NK-92 treated with Interleukin-12 subunit alpha and Interleukin-12 subunit beta, amount 100 ng/mL, for 24 hours (cell line): ENCODE measurements at regions not wholly inside any gene's neighbourhood (a gene's known extent, or its start where the extent isn't known, plus 50 kb on each side); places are given as distances from the start of the nearest gene placed in this dataset.
"Not testable (repeated sequence)": the region's sequence is repeated elsewhere in the genome, so short reads cannot be mapped to it uniquely, and the experiment has no call there.

Experiments used
- DNase-seq: peaks from one replicate; lab custom pipeline; 2025; lab: John Stamatoyannopoulos, UW

DNA sequence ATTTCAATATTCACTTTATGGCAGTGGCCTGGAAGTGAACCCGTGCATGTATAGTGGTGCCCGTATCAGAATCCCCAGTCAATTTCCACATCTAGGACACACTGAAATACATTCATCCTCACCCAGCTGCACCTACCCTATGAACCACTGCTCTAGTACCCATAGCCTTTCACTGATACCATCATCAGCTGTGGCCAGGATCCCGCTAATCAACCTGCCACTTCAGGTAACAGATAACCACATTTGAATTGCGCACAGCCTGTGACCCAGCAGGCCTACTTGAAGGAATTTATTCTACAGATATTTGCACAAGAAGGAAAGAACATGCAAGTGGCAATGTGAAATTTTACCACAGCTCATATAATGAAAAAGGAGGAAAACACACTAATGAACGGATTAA, 161.0 kb upstream of the CCDC54 start:
- DNase-seq, result no peak

DNA sequence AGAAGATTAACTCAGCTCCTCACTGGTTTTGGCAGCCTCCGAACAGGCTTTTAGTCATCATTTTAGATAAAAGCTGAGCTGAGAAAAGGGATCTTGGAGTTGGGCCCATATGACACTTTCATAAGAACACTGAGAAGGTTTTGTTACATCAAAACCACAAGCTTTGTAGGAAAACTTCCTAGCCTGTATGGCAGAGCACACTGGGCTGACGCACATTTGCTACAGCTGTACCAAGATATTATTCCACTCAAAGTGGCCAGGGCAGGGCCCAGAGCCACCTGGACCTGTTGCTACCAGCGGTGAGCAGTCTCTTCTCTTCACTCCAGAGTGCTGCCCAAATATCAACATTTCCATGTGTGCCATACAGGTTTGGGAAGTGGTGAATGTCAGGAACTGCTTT, 160.5 kb upstream of the CCDC54 start:
- no peak for DNase-seq

DNA sequence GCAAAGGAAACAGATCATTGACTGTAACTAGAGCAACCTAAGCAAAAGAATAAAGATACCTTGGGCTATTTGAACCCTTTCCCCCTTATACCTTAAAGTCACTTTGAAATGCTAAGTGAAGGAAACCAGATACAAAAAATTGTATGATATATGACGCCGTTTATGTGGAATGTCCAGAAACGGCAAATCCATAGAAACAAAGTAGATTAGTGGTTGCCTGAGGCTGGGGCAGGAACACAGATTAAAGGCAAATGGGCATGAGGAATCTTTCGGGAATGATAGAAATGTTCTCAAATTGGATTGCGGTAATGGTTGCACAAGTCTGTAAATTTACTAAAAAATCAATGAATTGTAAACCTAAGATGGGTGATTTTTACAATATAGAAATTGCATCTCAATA, 160.1 kb upstream of the CCDC54 start:
- DNase-seq, result no peak

DNA sequence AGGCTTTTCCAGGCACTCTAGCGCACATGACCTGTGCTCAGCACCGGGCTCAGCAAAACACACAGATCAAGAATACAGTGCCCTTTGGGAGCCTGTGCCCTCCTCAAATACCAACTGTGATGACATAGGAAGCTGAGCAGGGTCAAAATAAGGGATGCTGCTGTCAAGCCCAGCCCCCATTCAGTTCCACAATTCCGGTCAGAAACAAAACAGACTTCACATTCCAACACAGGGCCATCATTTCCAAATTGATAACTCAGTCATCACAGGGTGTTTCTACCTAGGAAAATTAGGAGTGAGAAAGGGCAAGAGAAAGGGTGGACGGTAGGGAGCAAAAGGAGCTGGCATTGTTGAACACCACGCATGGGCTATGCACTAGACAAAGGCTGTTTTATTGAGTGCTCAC, 158.4 kb upstream of the CCDC54 start:
- no peak for DNase-seq

DNA sequence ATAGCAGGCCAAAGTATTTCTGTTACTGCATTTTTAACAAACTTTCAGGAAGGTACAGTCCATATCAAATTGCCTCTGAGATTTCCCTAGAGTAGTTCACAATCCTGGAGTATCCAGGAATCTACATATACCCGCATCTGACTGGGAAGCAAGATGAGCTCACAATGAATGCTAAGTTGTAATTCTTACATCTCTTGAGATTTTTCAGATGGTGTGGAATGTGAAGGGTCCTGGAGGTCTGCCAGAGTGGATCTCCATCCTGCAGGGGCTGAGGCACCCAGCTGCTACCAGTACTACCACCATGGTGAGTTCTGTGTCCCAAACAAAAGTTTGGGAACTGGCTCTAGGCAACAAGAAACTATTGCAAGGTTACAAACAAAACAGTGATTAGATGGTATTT, 156.7 kb upstream of the CCDC54 start:
- DNase-seq, result no peak

DNA sequence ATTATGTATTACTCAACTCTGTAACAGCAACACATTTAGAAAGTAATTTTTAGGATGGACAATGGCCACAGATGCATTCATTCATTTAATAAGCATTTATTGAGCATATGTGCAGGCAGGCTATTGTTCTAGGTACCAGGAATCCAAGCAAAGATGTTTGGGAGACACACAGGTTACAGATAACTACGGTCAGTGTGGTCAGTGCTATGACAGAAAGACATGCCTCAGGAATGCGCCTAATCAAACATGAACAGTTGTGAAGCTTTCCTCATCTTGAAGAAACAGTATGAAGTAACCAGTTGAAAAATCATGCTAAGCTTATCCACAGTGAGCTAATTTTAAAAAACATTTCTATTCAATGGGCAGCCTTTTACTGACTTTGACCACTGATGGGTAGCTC, 155.4 kb upstream of the CCDC54 start:
- no peak for DNase-seq

DNA sequence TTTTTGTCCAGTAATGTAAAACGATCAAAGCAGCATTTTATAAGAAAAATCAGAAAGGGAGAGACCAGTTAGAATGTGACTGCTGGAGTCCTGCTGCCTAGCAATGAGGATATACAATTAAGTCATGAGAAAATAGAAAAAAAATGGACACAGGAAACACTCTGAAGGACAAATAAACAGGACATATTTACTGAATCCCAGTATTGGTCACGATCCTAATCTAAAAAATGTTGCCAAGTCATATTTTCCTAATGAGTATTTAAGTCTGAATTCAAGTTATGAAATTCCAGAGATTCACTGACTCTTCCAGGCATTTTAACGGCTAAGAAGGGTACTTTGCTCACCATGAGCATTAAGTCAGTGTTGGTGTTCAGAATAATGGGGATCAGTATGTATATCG, 154.3 kb upstream of the CCDC54 start:
- DNase-seq, result no peak

DNA sequence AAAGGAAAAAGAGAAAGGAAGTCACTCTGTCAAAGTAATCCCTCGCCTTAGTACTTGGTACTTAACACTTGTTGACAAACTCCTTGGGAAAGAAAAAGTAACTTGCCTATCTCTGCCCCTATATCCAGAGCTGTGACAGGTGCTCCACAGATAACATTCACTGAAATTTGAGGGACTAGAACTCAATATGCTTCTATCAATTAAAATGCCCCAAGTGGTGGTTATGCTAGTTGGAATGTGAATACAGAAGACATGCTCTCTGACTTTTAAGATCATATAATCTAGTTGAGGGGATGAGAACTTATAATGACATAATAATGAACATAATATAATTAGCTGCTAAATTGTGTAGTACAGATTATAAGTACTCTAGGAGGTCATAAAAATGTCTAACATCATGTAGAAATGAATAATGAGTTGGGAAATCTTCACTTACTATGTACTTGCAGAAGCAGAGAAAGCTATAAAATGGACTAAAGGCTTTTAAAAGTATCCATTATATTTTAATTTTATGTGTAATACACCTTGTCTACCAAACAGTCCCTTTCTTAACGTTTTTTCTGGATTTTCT, 153.1 kb upstream of the CCDC54 start:
- no peak for DNase-seq

DNA sequence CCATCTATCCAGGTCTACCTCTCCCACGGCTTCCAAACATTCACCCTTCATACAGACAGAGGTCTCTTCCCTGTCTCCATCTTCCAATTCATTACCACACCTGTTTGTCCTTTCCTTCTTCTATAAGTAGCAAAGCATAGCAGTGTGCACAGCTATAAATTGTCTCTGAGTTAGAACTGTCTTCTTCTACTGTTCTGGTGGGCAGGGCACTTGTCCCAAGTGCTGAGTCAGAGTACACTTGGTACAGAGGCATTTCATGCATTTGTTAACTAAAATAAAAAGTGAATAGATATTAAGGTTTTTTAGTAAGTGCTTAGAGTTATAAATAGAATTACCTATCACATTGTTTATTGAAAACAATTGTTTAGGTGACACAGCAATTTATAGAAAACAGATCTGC, 150.1 kb upstream of the CCDC54 start:
- no peak for DNase-seq

DNA sequence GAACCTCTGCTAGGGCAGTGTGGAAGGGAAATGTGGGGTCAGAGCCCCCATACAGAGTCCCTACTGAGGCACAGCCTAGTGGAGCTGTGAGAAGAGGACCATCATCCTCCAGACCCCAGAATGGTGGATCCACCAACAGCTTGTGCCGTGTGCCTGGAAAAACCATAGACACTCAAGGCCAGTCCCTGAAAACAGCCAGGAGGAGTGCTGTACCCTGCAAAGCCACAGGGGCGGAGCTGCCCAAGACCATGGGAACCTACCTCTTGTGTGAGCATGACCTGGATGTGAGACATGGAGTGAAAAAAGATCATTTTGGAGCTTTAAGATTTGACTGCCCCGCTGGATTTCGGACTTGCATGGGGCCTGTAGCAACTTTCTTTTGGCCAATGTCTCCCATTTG, 143.4 kb upstream of the CCDC54 start:
- DNase-seq, result not testable (repeated sequence)

DNA sequence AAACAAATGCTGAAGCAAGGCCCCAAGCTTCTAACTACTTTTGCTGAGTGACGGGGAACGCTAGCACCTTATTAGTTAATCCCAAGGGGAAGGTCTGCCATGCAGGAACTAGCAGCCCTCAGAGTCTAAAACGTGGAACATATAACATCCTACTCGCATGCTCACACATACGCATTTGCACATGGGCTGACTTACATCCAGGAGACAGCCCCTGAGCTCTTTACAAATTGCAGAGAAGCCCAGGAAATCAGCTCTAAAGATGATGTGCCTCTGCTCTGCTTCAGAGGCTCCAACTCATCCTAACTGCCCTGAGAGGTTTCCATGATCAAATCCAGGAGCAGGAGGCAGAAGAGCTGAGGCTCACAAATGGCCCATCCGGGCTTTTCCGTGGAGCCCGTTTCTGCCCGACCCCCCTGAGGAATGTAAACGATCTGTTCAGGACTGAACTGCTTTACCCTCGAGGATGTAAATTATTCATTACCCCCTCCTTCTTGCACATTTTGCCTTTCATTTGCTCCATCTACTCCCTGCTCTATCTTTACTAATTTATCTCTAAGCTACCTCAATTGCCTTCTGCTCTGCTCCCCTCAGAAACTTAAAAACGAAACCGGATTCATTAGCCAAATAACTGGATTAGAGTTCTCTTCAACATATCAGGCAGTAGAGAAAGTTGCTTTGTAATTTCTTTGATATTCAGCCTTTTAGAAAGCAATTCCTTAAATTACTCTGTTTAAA, 141.9 kb upstream of the CCDC54 start:
- DNase-seq, result no peak

DNA sequence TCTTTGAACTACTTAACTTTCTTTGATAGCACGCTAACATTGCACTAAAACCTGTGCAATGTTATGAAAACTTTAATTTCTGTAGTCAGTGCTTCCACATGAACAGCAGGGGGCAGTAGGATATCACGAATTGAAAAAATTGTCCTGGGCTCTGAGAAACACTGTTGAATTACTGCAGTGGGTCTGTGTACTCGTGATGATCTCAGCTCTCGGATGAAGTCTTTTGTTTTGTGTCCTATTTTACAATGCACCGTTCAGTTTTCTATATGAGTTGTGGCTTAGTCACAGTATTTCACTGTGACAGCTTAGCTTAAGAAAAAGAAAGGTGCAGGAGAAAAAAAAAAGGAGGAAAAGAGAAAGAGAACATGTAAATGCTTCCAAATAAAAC, 141.3 kb upstream of the CCDC54 start:
- DNase-seq, result no peak

DNA sequence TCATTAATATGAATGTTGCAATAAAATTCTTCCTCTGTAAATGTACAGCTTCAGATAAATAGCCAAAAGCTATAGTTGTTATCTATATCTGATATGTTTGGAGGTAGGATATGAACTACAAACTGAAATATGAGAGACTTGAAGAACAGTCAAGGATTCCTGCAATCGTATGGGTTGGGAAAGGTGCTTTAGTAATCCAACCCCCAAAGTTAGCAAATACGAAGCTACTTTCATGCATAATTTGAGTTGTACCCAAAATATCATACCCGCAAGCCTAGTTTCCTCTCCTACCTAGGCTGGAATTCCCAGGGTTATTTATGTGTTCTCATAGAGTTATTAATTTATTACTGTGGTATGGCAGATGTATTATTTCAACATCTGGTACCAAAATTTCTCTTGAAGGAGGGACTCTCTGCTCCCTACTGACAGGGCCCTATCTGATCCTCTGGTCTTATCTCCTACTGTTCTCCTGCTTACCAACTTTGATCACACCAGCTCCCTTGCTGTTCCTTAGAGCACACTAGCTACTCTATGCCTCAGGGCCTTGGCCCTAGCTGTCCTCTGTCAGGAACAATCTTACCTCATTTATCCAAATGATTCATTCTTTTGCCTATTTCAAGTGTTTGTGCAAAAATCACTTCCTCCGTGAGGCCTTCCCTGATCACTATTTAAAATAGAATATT, 140.4 kb upstream of the CCDC54 start:
- no peak for DNase-seq

DNA sequence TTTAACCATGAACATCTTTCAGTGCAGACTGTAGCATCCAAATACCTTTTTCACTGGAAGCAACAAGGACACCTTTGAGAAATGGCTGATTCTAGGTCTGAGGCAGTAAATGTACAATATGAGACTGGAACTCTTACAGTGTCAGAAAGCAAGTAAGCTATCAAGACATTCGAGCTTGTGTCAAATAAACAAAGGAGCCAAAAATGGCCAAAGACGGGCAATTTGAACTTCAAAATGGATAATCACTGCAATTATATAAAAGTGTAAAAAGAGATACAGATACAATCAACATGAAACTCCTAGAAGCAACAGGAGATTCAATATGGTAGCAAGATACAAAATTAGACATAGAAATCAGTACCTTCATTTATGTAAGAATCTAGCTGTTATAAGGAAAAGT, 138.5 kb upstream of the CCDC54 start:
- DNase-seq, result no peak

DNA sequence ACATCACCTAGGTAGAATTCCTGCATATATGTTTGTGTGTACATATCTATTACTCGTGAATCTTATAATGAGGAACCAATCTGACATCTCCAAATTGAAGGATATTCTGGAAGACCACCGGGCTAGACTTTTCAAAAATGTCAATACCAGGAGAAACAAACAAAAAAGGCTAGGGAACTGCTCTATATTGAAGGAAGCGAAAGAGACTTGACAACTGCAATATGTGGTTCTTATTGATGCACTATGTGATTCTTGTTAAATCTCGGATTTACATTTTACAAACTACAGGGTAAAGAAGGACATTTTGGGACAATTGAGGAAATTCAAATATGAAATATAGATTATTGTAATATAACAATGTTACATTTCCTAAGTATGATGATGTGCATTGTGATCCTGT, 137.5 kb upstream of the CCDC54 start:
- DNase-seq, result no peak

DNA sequence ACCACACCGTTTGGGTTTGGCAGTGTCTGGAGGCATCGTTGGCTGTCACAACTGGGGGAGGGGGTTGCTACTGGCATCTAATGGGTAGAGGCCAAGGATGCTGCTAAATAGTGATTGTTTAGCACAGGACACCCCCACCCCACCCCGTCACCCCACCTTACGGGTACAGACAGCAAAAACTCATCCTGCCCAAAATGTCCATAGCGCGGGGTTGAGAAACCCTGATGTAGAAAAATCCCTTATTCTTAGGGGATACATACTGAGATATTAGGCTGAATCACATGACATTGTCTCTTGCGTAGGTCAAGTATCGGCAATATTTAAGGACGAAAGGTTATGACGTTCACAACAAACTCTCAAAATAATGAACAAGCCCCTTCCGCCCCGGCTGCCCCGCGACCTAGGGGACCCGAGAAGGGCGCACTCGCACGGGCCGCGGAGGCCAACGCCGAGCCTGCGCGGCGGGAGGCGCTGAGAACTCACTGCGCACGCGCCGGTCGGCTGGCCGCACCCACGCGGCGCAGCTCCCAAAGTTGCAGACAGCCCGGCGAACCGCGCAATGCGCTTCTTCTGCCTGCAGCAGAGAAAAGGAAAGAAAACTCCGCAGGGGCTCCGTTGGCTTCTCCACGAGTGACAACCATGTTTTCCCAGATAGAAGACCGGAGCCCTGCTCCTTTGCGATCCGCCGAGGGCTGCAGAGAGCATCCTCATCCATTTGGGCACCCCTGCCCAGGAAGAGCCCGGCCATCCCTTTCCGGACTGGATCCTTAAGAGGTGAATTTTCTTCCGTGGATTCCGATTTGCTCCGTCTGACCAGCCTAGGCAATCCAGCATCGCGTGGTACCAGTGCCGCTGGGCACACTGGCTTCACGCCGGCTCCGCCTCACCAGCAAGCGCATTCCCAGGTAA, 136.8 kb upstream of the CCDC54 start:
- peak; percentile 74 for DNase-seq

DNA sequence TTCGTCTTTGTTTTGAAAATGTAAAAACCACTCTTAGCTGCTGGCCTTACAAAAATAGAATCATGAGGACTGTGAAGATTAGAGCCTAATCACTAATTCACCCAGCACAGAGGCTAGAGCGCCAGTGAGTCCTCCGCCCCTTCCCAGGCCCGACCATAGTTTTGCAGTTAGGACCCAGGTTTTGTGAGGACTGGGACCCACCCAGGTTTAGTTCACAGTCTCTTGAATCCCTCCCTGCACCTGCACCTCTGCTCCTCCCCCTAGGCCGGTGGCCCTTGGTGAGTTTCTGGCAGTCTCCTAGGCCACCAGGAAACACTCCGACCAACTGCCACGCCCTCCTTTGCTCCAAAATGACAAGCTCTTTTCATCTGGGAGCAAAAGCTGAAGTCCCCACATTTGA, 136.0 kb upstream of the CCDC54 start:
- DNase-seq, result peak; percentile 8

DNA sequence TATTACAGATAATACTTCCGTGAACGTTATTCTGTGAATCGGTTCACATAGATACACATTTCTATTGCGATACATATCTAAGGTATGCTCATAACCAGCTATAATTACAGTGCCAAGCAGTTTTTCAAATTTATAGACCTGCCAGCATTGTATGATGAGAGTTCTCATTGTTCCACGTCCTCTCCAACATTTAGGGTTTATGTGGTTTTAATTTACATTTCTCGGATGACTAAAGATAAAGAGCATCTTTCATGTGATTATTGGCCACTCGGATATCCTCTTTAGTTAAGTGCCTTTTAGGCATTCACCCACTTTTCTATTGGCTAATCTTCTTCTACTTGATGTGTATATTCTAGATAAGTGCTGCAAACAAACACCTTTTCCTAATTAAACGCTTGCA, 134.7 kb upstream of the CCDC54 start:
- DNase-seq, result no peak

DNA sequence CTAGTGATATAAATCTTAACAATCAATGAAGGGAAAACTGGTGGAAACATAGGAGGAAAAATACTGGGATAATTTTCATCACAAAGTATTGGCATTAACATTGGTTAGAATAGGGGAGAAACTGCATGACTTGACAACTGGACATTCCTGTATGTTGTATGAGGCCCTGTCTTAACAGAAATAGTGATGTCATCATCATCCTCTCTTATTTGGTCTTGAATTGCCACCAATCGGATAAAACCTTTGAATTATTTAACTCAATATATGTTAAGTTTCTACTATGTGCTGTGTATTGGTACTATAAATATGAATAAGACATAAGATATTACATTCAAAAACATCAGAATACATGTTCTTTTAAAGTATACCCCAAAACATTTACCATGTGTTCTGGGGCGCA, 130.1 kb upstream of the CCDC54 start:
- DNase-seq, result no peak

DNA sequence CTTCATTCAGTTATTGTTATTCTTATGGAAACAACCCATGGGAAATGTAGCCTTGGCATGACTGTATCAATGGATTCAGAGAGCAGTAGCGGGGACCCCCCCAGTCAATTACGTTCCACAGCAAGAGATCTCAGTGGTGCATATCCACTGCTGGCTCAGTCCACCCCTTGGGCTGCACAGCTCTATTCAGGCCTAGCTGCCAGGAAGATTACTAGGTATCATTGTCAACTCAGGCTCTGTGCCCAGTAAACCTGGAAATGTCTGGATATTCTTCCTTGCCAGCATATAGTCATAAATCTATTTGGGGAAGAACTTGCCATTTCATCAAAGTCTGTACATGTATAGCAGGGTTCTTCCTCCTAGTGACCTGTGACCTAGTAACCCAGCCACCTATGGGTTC, 128.1 kb upstream of the CCDC54 start:
- no peak for DNase-seq

DNA sequence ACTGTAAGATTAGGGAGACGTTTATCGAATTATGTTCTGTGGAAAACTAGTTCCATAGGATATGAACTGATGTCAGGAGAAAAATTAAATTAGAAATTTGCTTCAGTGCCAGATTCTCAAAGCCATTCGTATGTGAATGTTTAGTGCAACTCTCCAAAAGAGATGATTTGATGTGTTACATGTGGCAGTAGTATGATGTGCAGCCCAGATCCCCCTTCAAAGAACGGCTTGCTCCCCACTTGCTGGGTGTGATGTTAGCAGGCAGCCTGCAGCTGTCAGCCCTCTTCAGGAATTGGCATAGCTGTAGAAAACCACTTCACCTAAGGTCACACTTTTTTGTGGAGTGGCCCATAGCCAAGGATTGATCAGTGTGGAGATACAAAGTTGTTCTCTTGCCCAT, 127.0 kb upstream of the CCDC54 start:
- no peak for DNase-seq

DNA sequence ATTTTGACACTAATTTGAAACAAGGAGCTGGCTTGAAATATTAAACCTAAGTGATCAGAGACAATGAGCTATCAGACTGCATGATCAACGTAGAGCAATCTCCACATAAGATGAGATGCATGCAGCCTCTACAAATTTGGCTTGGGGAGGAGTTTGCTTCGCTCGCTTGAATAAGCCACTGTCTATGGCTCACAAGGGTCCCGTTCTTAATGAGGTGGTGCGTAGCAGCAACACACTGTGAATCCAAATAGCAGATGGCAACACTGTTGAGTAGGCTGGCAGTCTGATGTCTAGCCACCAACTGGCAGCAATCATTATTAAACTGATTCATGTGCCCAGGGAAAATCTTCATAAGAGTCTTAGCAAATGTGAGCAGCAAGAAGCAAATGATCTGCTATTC, 125.4 kb upstream of the CCDC54 start:
- no peak for DNase-seq

DNA sequence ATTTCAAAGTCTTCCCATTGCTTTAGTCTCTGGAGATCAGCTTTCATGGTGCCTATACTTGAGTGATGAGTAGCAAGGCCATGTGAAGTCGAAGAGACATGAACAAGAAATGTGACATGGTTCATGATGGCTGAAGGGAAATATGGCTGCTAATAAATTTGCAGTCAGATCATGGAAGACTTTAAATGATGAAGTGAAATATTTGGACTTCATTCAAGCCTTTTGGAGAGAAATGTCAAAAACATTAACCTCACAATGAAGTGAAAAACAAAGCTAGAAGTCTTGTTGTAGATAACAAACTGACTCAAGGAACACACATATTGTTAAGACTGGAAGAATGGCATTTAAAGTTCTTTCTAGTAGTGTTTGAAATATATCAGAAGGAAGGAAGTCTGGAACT, 120.3 kb upstream of the CCDC54 start:
- DNase-seq, result no peak
